H9 (cell line): ENCODE measurements at regions not wholly inside any gene's neighbourhood (a gene's known extent, or its start where the extent isn't known, plus 50 kb on each side); places are given as distances from the start of the nearest gene placed in this dataset.

Source experiments
- DNase-seq: peaks from one replicate; pipeline ENCODE4 v3.0.0-alpha.2; 2017
- H2AFZ ChIP-seq: one replicate; pipeline ENCODE4 v1.6.1; 2013; ENCODE audit warnings: mild to moderate bottlenecking, low read length, control low read depth, moderate library complexity
- H2AK5ac ChIP-seq: 2 replicates; pipeline ENCODE4 v1.6.1; 2013; ENCODE audit warnings: low read length, control low read depth, mixed read lengths; ENCODE audit not compliant: insufficient read length
- H2BK120ac ChIP-seq: one replicate; pipeline ENCODE4 v1.6.1; 2013; ENCODE audit warnings: low read depth, mild to moderate bottlenecking, low read length, control low read depth, inconsistent platforms; ENCODE audit not compliant: poor library complexity, severe bottlenecking
- H2BK12ac ChIP-seq: 2 replicates; pipeline ENCODE4 v1.6.1; 2013; ENCODE audit warnings: low read length, control low read depth, mixed read lengths, low read depth; ENCODE audit not compliant: insufficient read length
- H2BK15ac ChIP-seq: 2 replicates; pipeline ENCODE4 v1.6.1; 2013; ENCODE audit warnings: low read depth, low read length, control low read depth
- H2BK20ac ChIP-seq: one replicate; pipeline ENCODE4 v1.6.1; 2013; ENCODE audit warnings: low read depth, mild to moderate bottlenecking, low read length, control low read depth, inconsistent platforms; ENCODE audit not compliant: poor library complexity, severe bottlenecking
- H2BK5ac ChIP-seq: 2 replicates; pipeline ENCODE4 v1.6.1; 2013; ENCODE audit warnings: low read length, control low read depth, mixed read lengths; ENCODE audit not compliant: insufficient read length
- H3K14ac ChIP-seq: 2 replicates; pipeline ENCODE4 v1.6.1; 2013; ENCODE audit warnings: low read length, control low read depth; ENCODE audit not compliant: insufficient read depth
- H3K18ac ChIP-seq: 2 replicates; pipeline ENCODE4 v1.6.1; 2013; ENCODE audit warnings: low read depth, mild to moderate bottlenecking, mixed read lengths, low read length, control low read depth; ENCODE audit not compliant: insufficient read length
- H3K23ac ChIP-seq: 2 replicates; pipeline ENCODE4 v1.6.1; 2013; ENCODE audit warnings: low read length, control low read depth, mixed read lengths, low read depth; ENCODE audit not compliant: insufficient read length
- H3K23me2 ChIP-seq: 2 replicates; pipeline ENCODE4 v1.6.1; 2013; ENCODE audit warnings: low read depth, mild to moderate bottlenecking, mixed read lengths, low read length, control low read depth; ENCODE audit not compliant: insufficient read length, poor library complexity, severe bottlenecking
- H3K27ac ChIP-seq: 2 replicates; pipeline ENCODE4 v1.5.1; 2013; ENCODE audit warnings: low read length, control low read depth, mixed read lengths, low read depth; ENCODE audit not compliant: insufficient read length
- H3K27me3 ChIP-seq: 2 replicates; pipeline ENCODE4 v1.6.1; 2013; ENCODE audit warnings: low read length, control low read depth, inconsistent platforms; ENCODE audit not compliant: insufficient read depth
- H3K4ac ChIP-seq: 2 replicates; pipeline ENCODE4 v1.6.1; 2013; ENCODE audit warnings: low read depth, mild to moderate bottlenecking, control low read depth, inconsistent platforms, low read length, moderate library complexity
- H3K4me1 ChIP-seq: 2 replicates; pipeline ENCODE4 v1.6.1; 2013; ENCODE audit warnings: low read length, control low read depth, inconsistent platforms; ENCODE audit not compliant: insufficient read depth
- H3K4me2 ChIP-seq: 2 replicates; pipeline ENCODE4 v1.6.1; 2013; ENCODE audit warnings: low read length, control low read depth, mixed read lengths; ENCODE audit not compliant: insufficient read length, insufficient read depth
- H3K56ac ChIP-seq: 2 replicates; pipeline ENCODE4 v1.6.1; 2013; ENCODE audit warnings: low read depth, mild to moderate bottlenecking, mixed read lengths, low read length, control low read depth; ENCODE audit not compliant: insufficient read length
- H3K79me1 ChIP-seq: 2 replicates; pipeline ENCODE4 v1.6.1; 2013; ENCODE audit warnings: low read depth, mild to moderate bottlenecking, moderate library complexity, low read length, control low read depth, inconsistent platforms; ENCODE audit not compliant: insufficient read depth, poor library complexity, severe bottlenecking
- H3K79me2 ChIP-seq: 2 replicates; pipeline ENCODE4 v1.6.1; 2013; ENCODE audit warnings: low read length, control low read depth, inconsistent platforms; ENCODE audit not compliant: insufficient read depth
- H3K9ac ChIP-seq: 2 replicates; pipeline ENCODE4 v1.6.1; 2013; ENCODE audit warnings: low read length, control low read depth, mixed read lengths; ENCODE audit not compliant: insufficient read length; ENCODE audit errors: extremely low read depth
- H3K9me3 ChIP-seq: one replicate; pipeline ENCODE4 v1.6.1; 2013; ENCODE audit warnings: low read depth, low read length, inconsistent platforms; ENCODE audit not compliant: control insufficient read depth
- H3T11ph ChIP-seq: one replicate; pipeline ENCODE4 v1.6.1; 2013; ENCODE audit warnings: mild to moderate bottlenecking, low read length, control low read depth, inconsistent platforms
- H4K20me1 ChIP-seq: one replicate; pipeline ENCODE4 v1.6.1; 2013; ENCODE audit not compliant: control insufficient read depth, insufficient read length, insufficient read depth
- H4K5ac ChIP-seq: 2 replicates; pipeline ENCODE4 v1.6.1; 2013; ENCODE audit warnings: low read depth, mild to moderate bottlenecking, mixed read lengths, low read length, control low read depth; ENCODE audit not compliant: insufficient read length
- H4K8ac ChIP-seq: replicated peaks from 2 replicates; pipeline ENCODE4 v1.6.1; 2013; ENCODE audit warnings: low read length, control low read depth, mixed read lengths, low read depth; ENCODE audit not compliant: insufficient read length
- H4K91ac ChIP-seq: 2 replicates; pipeline ENCODE4 v1.6.1; 2013; ENCODE audit warnings: low read depth, mild to moderate bottlenecking, moderate library complexity, mixed read lengths, low read length, control low read depth; ENCODE audit not compliant: insufficient read length
- H3K27ac Mint-ChIP-seq, 3 experiments: 2 replicates in 2 of 3; 3 replicates in 1 of 3; pipeline ENCODE4 v1.8.0; 2020 to 2021; ENCODE audit warnings: mixed read lengths in 3 of 3, mild to moderate bottlenecking in 1 of 3, moderate library complexity in 1 of 3
- H3K27me3 Mint-ChIP-seq: 2 replicates; pipeline ENCODE4 v1.8.0; 2021; ENCODE audit warnings: low read depth, mild to moderate bottlenecking, moderate library complexity, mixed read lengths
- H3K36me3 Mint-ChIP-seq, 3 experiments: 2 replicates in 2 of 3; 3 replicates in 1 of 3; pipeline ENCODE4 v1.8.0; 2020 to 2021; ENCODE audit warnings: low read depth in 3 of 3, mixed read lengths in 3 of 3; ENCODE audit not compliant: insufficient read depth in 1 of 3
- H3K4me1 Mint-ChIP-seq, 2 experiments: 2 replicates each; pipeline ENCODE4 v1.8.0; 2020; ENCODE audit warnings: mixed read lengths in 2 of 2
- H3K4me3 Mint-ChIP-seq, 2 experiments: 2 replicates in 1 of 2; 3 replicates in 1 of 2; pipeline ENCODE4 v1.8.0; 2020 to 2021; ENCODE audit warnings: mild to moderate bottlenecking in 2 of 2, mixed read lengths in 2 of 2, moderate library complexity in 1 of 2
- H3K9me3 Mint-ChIP-seq, 2 experiments: 2 replicates in 1 of 2; 3 replicates in 1 of 2; pipeline ENCODE4 v1.8.0; 2020; ENCODE audit warnings: mild to moderate bottlenecking in 2 of 2, mixed read lengths in 2 of 2, moderate library complexity in 1 of 2
- CTCF ChIP-seq: fragments of 200-600 bp; sonication (generic); conservative IDR thresholded peaks from 3 replicates; pipeline ENCODE4 v1.8.0; 2021; ENCODE audit warnings: antibody characterized with exemption, mild to moderate bottlenecking
- WGBS: extraction: QIAGEN DNeasy Blood & Tissue Kit; methylation state at CpG from one replicate; pipeline ENCODE4 v1.1.7; 2013; ENCODE audit warnings: missing lambda C conversion rate, low lambda C conversion rate, mixed read lengths; ENCODE audit not compliant: insufficient read length; ENCODE audit errors: extremely low coverage; 5-methylcytosine and 5-hydroxymethylcytosine counted together

GRCh38 chr2:128396500-128396891, 77.8 kb upstream of the HS6ST1 start:
- H3K4me1 ChIP-seq = peaks cover 4% of the 10 kb centered on the region; the same call in 1 of the 2 replicates
- no CpG with 5 or more reads among the region's 7 CpGs for WGBS
- no peaks in the 10 kb centered on the region for H4K20me1 ChIP-seq
- no peaks in the 10 kb centered on the region for H3K79me1 ChIP-seq
- H4K8ac ChIP-seq = no peak overlapping the region
- H3K23me2 ChIP-seq = no peaks in the 10 kb centered on the region
- no peak overlapping the region for H2BK5ac ChIP-seq
- no peak overlapping the region for H2BK12ac ChIP-seq
- no peaks in the 10 kb centered on the region for H3K27me3 ChIP-seq
- no peaks in the 10 kb centered on the region for H3K9me3 ChIP-seq
- H2AFZ ChIP-seq = no peak overlapping the region
- H3K4ac ChIP-seq = no peak overlapping the region
- peak overlapping the region; percentile 24 for H3K4me2 ChIP-seq
- no peak overlapping the region for H2BK120ac ChIP-seq
- no peaks in the 10 kb centered on the region for H3K79me2 ChIP-seq
- Mint-ChIP-seq H3K36me3 (peaks cover 0 to 13% (median 0%) of the 10 kb centered on the region in 3 experiments; a peak in 2 of 7 replicates), H3K27me3 (peaks cover 2% of the 10 kb centered on the region; the same call in 1 of the 2 replicates), H3K4me3 (peak overlapping the region; percentile 6 to 25; a peak in 2 of 5 replicates), H3K27ac (peak overlapping the region in 2 of 3 experiments; percentile 45 to 88; a peak in 2 of 7 replicates), H3K4me1 (peaks cover 22 to 25% of the 10 kb centered on the region in 2 experiments), H3K9me3 (peaks cover 0 to 8% of the 10 kb centered on the region in 2 experiments; a peak in 2 of 5 replicates)
- H3K18ac ChIP-seq = no peak overlapping the region
- no peak overlapping the region for H4K91ac ChIP-seq
- H4K5ac ChIP-seq = no peak overlapping the region
- H3K56ac ChIP-seq = no peak overlapping the region
- no peak overlapping the region for H3T11ph ChIP-seq
- no peak overlapping the region for H3K27ac ChIP-seq
- no peak overlapping the region for H3K9ac ChIP-seq
- TF ChIP-seq CTCF = no peak
- H3K23ac ChIP-seq = no peak overlapping the region
- peak; percentile 80 for DNase-seq
- no peak overlapping the region for H2AK5ac ChIP-seq
- H3K14ac ChIP-seq = no peak overlapping the region
- H2BK15ac ChIP-seq = no peak overlapping the region
- H2BK20ac ChIP-seq = no peak overlapping the region
